Activated naive CD8-positive, alpha-beta T cell treated with anti-CD3 and anti-CD28 coated beads, Interleukin-2, amount 50 U/mL, for 16 hours (primary cell): ENCODE measurements at regions not wholly inside any gene's neighbourhood (a gene's known extent, or its start where the extent isn't known, plus 50 kb on each side); places are given as distances from the start of the nearest gene placed in this dataset.

Source experiments
- DNase-seq: peaks from one replicate; pipeline ENCODE4 v3.0.0-alpha.2; 2020; ENCODE audit warnings: low read depth, low spot score

GRCh38 chr3:176562331-176562730 lies 635.0 kb downstream of the TBL1XR1 start:
- no peak for DNase-seq

GRCh38 chr3:176561826-176562225 lies 635.5 kb downstream of the TBL1XR1 start:
- no peak for DNase-seq

- DNase-seq: no peak
Measured at GRCh38 chr3:176554791-176555654, 642.3 kb downstream of the TBL1XR1 start.

- no peak for DNase-seq
Measured at GRCh38 chr3:176554264-176554663, 643.0 kb downstream of the TBL1XR1 start.

DNA sequence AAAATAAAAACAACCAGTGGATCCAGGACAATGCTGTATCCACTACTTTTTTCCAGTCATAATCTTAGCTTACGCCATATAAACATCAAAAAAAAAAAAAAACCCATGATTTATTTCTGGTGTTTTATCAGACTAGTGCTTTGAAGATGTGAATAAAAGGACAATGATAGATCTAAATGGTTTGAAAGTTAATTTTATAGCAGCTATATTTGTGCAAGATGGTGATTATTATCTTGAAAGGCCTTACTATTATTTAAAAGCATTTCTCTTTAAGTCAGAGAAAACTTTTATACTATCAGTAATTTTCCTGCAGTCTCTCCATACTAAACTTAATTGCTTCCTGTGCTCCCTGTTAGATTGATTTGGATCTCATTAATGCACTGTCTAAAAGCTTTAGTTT lies 670.3 kb downstream of the TBL1XR1 start:
- DNase-seq: no peak

DNA sequence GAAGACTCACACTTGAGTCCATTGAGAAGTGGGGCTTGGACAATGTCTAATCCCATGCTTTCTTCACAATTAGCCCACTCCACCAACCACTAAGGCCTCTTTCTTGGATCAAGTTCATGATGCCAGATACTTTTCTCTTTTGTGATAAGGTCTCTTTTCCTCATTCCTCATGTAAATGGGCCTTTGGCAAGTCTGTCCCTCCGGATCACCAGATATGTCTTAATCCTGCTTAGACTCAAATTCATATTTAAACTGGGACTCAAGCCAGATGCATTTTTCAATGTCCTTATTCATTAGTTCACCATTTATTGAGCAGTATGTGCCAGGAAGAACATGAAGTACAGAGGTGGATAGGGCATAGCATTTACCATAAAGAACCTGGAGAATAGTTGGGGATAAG lies 671.1 kb downstream of the TBL1XR1 start:
- no peak for DNase-seq

GRCh38 chr3:176523114-176523513 lies 674.2 kb downstream of the TBL1XR1 start:
- DNase-seq: no peak

DNA sequence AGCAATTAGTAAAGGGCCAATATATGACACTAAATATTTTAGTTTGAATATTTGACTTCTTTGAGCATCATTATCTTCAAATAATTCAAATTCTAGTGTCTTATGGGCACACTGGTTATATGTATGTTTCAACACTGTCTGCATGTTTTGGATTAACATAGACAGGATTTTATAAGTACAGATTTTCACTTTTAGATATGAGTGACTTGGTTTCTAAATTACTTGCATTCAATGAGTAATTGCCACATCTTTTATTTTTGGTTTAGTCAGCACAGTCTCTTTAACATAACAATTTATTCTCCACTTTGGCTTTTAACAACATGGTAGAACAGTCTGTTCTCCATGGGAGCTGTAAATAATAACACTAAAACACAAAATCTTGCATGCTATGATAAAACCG lies 674.8 kb downstream of the TBL1XR1 start:
- no peak for DNase-seq

DNA sequence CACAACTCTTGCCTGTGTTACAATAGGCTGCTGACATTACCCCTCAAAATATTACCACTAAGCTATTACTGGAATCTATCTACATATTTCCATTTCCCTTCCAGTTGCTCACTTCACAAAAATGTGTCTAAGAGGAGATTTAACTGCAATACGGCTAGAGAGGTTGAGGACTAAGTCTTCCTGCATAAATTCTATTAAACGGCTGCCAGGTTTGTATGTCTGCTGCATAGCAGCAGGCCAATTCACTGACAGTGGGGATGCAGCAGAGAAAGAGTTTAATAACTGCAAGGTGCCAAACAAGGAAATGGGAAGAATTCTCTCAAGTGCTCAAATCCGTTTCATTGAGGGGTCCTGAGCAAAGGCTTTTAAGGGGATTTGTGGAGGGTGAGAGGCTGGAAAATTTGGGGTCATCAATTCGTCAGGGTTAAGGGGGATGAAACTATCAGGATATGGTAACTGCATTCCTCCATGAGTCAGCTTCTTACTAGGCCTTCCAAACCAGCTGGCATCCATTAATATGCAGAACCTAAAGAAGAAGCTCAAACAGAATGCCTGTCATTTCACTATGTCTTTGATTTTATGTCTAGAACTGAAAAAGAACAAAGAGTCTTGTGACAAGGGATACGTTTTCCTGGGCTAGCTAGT lies 675.6 kb downstream of the TBL1XR1 start:
- no peak for DNase-seq

GRCh38 chr3:176514297-176514696 lies 683.0 kb downstream of the TBL1XR1 start:
- no peak for DNase-seq

DNA sequence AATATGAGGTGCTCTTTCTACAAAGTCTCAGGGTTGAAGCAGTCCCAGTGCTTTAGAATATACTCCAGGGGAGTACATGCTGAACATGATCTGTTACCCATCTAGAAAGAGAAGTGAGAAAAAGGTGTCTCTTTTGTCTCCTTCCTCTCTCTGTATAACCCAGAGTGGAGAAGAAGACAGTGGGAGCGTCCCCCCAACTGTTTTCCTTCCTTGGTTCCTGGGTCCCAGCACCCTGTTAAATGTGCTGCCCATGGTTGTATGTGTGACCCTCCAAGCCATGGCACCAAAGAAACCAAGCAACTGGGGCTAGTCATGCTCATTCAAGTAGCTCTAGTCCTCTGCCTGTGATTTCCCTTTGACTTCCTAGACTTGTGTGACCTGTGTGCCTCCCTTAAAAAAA lies 683.7 kb downstream of the TBL1XR1 start:
- no peak for DNase-seq

DNA sequence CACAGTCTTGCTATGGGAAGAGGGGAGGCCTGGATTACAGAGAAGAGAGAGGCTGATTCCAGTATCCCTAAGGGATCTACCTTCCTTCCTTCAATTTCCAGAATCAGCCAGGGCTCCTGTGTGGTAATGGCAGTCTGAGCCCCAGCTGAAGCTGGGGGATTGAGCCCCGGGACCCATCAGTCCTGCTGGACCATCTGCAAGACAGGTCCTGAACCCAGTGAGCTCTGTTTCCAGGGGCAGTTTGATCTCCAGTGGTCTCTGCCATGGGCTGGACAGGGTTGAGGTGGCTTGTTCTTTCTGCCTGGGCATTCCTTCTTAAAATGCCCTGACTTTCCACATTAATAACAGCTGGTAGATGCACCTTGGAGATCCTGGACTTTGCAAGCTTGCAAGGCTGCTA lies 685.2 kb downstream of the TBL1XR1 start:
- no peak for DNase-seq

GRCh38 chr3:176510097-176510496 lies 687.2 kb downstream of the TBL1XR1 start:
- DNase-seq: no peak

DNA sequence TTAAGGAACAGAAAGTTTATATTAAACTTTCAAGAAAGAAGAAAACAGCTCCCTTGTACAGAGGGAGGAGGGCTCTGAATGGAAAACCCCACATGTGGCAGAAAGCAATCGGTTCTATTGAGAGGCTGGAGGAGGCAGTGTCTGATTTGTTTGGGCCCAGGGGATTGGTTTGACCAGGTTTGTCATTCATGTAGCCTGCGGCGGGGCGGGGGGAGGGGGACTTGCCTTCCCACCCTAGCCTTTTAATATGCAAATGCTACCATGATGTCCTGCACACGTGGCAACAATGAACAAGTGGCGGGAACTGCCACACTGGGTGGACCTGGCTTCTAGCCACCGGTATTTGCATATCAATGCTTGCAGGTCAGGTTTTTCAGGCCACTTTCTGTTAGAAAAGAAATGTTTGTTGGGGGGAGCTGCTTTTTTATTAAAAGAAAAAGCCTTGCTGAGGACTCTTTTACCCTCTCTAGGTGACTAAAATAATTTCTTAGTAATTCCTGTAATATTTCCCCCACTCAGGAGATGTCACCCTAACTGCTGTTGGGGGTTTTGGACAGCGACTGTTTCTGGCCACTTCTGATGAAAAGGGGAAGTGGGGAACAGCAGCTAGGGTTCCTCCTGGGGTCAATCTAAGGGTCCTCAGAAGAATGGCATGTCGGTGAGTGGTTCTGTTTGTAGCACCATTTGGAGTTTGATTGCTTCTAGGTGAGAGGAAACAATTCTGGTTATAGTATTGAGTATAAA lies 691.2 kb downstream of the TBL1XR1 start:
- no peak for DNase-seq

DNA sequence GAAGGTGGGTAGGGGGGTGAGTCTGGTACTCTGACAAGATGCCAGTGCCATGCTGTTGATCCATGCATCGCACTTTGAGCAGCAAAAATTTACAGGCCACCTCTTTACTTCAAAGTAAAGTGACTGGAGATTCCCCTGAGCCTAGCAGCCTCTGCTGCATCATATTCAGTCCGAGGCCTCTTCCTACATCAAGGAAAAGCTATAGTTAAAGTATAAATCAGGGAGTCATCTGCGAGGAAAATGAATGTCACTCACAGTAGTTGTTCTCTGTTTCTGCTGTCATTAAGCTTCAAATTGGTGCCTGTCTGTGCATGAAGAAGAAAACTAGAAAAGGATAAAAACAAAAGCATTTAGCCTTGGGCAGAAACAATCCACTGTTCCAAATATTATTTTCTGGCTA lies 706.2 kb downstream of the TBL1XR1 start:
- no peak for DNase-seq

DNA sequence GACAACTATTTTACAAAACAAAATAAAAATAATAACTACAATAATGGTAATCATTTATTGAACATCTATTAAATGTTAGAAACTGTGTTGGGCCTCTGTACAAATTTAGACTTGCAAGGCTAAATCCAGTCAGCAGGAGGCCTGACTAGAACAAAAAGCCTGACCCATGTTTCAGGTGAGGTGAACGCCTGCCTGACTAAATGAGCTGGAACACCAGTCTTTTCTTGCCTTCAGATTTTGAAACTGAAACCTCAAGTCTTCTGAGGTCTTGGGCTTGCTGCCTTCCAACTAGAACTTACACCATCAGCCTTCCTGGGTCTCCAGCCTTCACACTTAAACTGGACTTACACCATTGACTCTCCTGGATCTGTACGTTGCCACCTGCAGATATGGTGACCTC lies 706.9 kb downstream of the TBL1XR1 start:
- DNase-seq: no peak

GRCh38 chr3:176479248-176479647 lies 718.0 kb downstream of the TBL1XR1 start:
- DNase-seq: no peak

- no peak for DNase-seq
Measured at GRCh38 chr3:176469694-176470205, 727.5 kb downstream of the TBL1XR1 start.

GRCh38 chr3:176463610-176464009 lies 733.7 kb downstream of the TBL1XR1 start:
- DNase-seq: no peak

- DNase-seq: no peak
Measured at GRCh38 chr3:176447369-176447768, 749.9 kb downstream of the TBL1XR1 start.

DNA sequence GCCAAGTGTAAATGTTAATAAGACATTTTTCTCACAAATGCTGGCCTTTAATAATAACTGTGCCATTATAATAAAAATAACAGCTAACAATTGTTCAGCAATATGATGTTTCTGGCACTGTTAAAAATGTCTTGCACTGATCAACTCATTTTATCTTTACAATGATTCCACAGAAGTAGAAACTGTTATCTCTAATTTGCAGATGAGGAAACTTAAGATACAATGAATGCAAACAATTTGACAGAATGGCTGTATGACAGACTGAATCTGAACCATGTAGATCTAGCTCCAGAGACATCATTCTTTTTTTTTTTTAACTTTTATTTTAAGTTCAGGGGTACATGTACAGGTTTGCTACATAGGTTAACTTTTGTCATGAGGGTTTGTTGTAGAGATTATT lies 755.0 kb downstream of the TBL1XR1 start:
- no peak for DNase-seq

DNA sequence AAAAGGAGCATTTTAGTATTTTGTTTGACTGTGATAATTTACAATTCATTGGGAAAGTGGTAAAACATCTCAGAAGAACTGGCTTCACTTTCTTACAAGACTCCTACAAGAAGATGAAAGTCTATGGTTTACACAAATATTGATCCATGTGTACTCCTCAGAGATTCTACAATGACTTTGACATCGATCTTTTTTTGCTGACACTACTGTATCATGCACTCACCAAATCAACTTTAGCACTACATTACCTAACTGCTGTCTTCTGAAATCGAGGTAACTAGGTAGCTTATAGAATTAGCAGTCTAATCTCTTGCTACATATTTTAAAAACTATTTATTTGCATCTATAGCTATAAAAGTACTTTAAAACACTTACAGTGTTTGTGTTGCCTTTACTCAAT lies 757.6 kb downstream of the TBL1XR1 start:
- no peak for DNase-seq
